Mesenteric fat pad (tissue), 1 donor: ENCODE measurements at regions not wholly inside any gene's neighbourhood (a gene's known extent, or its start where the extent isn't known, plus 50 kb on each side); places are given as distances from the start of the nearest gene placed in this dataset.

ENCODE experiments used
- DNase-seq: peaks from one replicate; pipeline ENCODE4 v3.0.0-alpha.2; 2020; ENCODE audit warnings: low spot score
- donor health status: DM: yes; HTN: yes; CAD: no.

- peak; percentile 81 for DNase-seq
These were observed 99.7 kb upstream of the IRF2BP2 start for GRCh38 chr1:234709473-234710228.

- peak; percentile 53 for DNase-seq
These were observed 98.9 kb upstream of the IRF2BP2 start for GRCh38 chr1:234708700-234709395.

- no peak for DNase-seq
These were observed 97.7 kb upstream of the IRF2BP2 start for GRCh38 chr1:234707641-234708040.

- no peak for DNase-seq
These were observed 97.0 kb upstream of the IRF2BP2 start for GRCh38 chr1:234706931-234707330.

GRCh38 chr1:234706199-234706598, 96.2 kb upstream of the IRF2BP2 start:
- no peak for DNase-seq

- no peak for DNase-seq
These were observed 95.6 kb upstream of the IRF2BP2 start for GRCh38 chr1:234705615-234706014.

GRCh38 chr1:234704106-234704887, 94.3 kb upstream of the IRF2BP2 start:
- peak; percentile 47 for DNase-seq

GRCh38 chr1:234702342-234703000, 92.5 kb upstream of the IRF2BP2 start:
- DNase-seq, result no peak

- DNase-seq, result peak; percentile 45
These were observed 91.9 kb upstream of the IRF2BP2 start for GRCh38 chr1:234701737-234702341.

- no peak for DNase-seq
These were observed 90.1 kb upstream of the IRF2BP2 start for GRCh38 chr1:234699795-234700665.

- no peak for DNase-seq
These were observed 88.7 kb upstream of the IRF2BP2 start for GRCh38 chr1:234698686-234699085.

GRCh38 chr1:234697741-234698140, 87.8 kb upstream of the IRF2BP2 start:
- no peak for DNase-seq

GRCh38 chr1:234697015-234697414, 87.0 kb upstream of the IRF2BP2 start:
- DNase-seq, result no peak

- DNase-seq, result no peak
These were observed 86.2 kb upstream of the IRF2BP2 start for GRCh38 chr1:234696148-234696576.

GRCh38 chr1:234694661-234695060, 84.7 kb upstream of the IRF2BP2 start:
- no peak for DNase-seq

GRCh38 chr1:234692966-234693580, 83.1 kb upstream of the IRF2BP2 start:
- no peak for DNase-seq

GRCh38 chr1:234691567-234691966, 81.6 kb upstream of the IRF2BP2 start:
- DNase-seq, result no peak

- no peak for DNase-seq
These were observed 80.9 kb upstream of the IRF2BP2 start for GRCh38 chr1:234690872-234691271.

- DNase-seq, result no peak
These were observed 79.3 kb upstream of the IRF2BP2 start for GRCh38 chr1:234689236-234689635.

GRCh38 chr1:234687011-234687410, 77.0 kb upstream of the IRF2BP2 start:
- DNase-seq, result no peak
